GM19351 (cell line): ENCODE measurements at regions not wholly inside any gene's neighbourhood (a gene's known extent, or its start where the extent isn't known, plus 50 kb on each side); places are given as distances from the start of the nearest gene placed in this dataset.

Experiments
- ATAC-seq: cut with Tn5 transposase; IDR thresholded peaks from one replicate; pipeline ENCODE4 v1.9.1; 2021; ENCODE audit warnings: mild to moderate bottlenecking, moderate library complexity; ENCODE audit not compliant: unreplicated experiment

GRCh38 chr16:14337303-14338191 is 266.4 kb downstream of the MRTFB start:
- no peak for ATAC-seq

- ATAC-seq = no peak
Measured at GRCh38 chr16:14335297-14335696, 264.2 kb downstream of the MRTFB start.

GRCh38 chr16:14334366-14335080 is 263.4 kb downstream of the MRTFB start:
- no peak for ATAC-seq

- ATAC-seq = no peak
Measured at GRCh38 chr16:14333361-14333760, 262.2 kb downstream of the MRTFB start.

GRCh38 chr16:14331020-14331419 is 259.9 kb downstream of the MRTFB start:
- ATAC-seq = no peak

- no peak for ATAC-seq
Measured at GRCh38 chr16:14329727-14330350, 258.7 kb downstream of the MRTFB start.

- ATAC-seq = no peak
Measured at GRCh38 chr16:14325502-14326401, 254.6 kb downstream of the MRTFB start.

GRCh38 chr16:14324581-14324980 is 253.5 kb downstream of the MRTFB start:
- no peak for ATAC-seq

- ATAC-seq = no peak
Measured at GRCh38 chr16:14322186-14322585, 251.1 kb downstream of the MRTFB start.

- ATAC-seq = no peak
Measured at GRCh38 chr16:14321542-14321941, 250.4 kb downstream of the MRTFB start.

GRCh38 chr16:14320406-14320805 is 249.3 kb downstream of the MRTFB start:
- ATAC-seq = no peak
